NT2/D1 (cell line): ENCODE measurements at regions not wholly inside any gene's neighbourhood (a gene's known extent, or its start where the extent isn't known, plus 50 kb on each side); places are given as distances from the start of the nearest gene placed in this dataset.

Experiments used
- SUZ12 ChIP-seq: IDR thresholded peaks from 2 replicates; pipeline ENCODE4 v1.6.1; 2011; ENCODE audit not compliant: insufficient read length, insufficient read depth; ENCODE audit errors: extremely low read depth
- ZNF274 ChIP-seq: IDR thresholded peaks from 2 replicates; pipeline ENCODE4 v1.6.1; 2011; ENCODE audit warnings: mild to moderate bottlenecking, low read depth, low read length

DNA sequence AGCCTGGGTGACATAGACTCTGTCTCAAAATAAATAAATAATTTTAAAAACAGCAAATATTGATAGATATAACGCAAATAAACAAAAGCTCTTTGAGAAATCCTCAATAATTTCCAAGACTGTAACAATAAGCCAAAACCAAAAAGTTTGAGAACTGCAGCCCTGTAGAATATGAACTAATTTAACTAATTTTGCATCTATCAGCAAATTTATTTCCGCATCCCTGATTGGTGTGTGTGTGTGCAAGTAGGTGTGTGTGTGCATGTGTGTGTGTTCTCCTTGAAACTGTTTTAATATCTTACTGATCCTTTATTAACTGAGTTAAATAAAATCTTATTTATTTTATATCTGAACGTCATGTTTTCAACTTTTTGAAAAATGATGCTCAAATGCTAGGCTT lies 67.0 kb upstream of the ISX start:
- TF ChIP-seq SUZ12: no peak
- TF ChIP-seq ZNF274: no peak
